ENCODE measurements at regions not wholly inside any gene's neighbourhood (a gene's known extent, or its start where the extent isn't known, plus 50 kb on each side); places are given as distances from the start of the nearest gene placed in this dataset.

DNA sequence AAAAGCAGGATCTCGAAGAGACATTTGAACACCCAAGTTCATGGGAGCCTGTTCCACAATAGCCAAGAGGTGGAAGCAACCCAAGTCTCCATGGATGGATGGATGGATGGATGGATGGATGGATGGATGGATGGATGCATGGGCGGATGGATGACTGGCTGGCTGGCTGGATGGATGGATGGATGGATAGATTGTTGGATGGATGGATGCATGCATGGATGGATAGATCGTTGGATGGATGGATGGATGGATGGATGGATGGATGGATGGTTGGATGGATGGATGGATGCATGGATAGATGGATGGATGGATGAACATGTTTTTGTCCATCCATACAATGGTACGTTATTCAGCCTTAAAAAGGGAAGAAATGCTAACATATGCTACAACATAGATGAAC, 603.4 kb downstream of the BRD1 start:
- no peaks in the 10 kb centered on the region for H3K4me1 ChIP-seq (ENCODE audit: insufficient read depth, poor library complexity, severe bottlenecking)
- no peak overlapping the region for H3K4me3 ChIP-seq (ENCODE audit: severe bottlenecking)
- H3K9me3 ChIP-seq (ENCODE audit: severe bottlenecking) = peaks cover 2% of the 10 kb centered on the region
- no peak overlapping the region for H3K27ac ChIP-seq (ENCODE audit: poor library complexity, severe bottlenecking)
- no peaks in the 10 kb centered on the region for H3K36me3 ChIP-seq (ENCODE audit: low read depth)
- TF ChIP-seq, protein P1, sequence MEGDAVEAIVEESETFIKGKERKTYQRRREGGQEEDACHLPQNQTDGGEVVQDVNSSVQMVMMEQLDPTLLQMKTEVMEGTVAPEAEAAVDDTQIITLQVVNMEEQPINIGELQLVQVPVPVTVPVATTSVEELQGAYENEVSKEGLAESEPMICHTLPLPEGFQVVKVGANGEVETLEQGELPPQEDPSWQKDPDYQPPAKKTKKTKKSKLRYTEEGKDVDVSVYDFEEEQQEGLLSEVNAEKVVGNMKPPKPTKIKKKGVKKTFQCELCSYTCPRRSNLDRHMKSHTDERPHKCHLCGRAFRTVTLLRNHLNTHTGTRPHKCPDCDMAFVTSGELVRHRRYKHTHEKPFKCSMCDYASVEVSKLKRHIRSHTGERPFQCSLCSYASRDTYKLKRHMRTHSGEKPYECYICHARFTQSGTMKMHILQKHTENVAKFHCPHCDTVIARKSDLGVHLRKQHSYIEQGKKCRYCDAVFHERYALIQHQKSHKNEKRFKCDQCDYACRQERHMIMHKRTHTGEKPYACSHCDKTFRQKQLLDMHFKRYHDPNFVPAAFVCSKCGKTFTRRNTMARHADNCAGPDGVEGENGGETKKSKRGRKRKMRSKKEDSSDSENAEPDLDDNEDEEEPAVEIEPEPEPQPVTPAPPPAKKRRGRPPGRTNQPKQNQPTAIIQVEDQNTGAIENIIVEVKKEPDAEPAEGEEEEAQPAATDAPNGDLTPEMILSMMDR (IDR thresholded peaks at IDR 0.05; ENCODE audit: poor library complexity, severe bottlenecking) = no peak
- no peaks in the 10 kb centered on the region for H3K27me3 ChIP-seq (ENCODE audit: insufficient read depth, poor library complexity, severe bottlenecking)
- DNase-seq (ENCODE audit: low spot score) (no peak), ATAC-seq (ENCODE audit: low read depth) (no peak)

DNA sequence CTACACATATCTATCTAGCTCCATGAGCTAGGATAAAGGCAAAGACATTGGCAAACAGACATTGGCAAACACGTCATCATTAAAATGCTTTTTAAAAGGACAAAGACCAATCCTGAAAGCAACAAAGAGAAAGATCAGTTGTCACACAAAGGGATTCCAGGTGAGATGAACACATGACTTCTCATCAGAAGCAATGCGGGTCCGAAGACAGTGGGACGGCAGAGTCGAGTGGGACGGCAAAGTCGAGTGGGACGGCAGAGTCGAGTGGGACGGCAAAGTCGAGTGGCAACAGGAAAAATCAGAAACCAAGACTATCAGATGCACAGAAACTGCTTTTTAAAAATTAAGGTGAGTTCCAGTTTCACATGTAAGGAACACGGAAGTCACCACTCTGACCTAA, 609.5 kb downstream of the BRD1 start:
- Histone ChIP-seq H3K9me3 (ENCODE audit: severe bottlenecking) (no peaks in the 10 kb centered on the region), H3K36me3 (ENCODE audit: low read depth) (no peaks in the 10 kb centered on the region), H3K27me3 (ENCODE audit: insufficient read depth, poor library complexity, severe bottlenecking) (no peaks in the 10 kb centered on the region), H3K27ac (ENCODE audit: poor library complexity, severe bottlenecking) (no peak overlapping the region), H3K4me3 (ENCODE audit: severe bottlenecking) (no peak overlapping the region), H3K4me1 (ENCODE audit: insufficient read depth, poor library complexity, severe bottlenecking) (no peaks in the 10 kb centered on the region)
- TF ChIP-seq, protein P1 (IDR thresholded peaks at IDR 0.05; ENCODE audit: poor library complexity, severe bottlenecking) = no peak
- ATAC-seq (ENCODE audit: low read depth) (no peak), DNase-seq (ENCODE audit: low spot score) (peak; percentile 21)

DNA sequence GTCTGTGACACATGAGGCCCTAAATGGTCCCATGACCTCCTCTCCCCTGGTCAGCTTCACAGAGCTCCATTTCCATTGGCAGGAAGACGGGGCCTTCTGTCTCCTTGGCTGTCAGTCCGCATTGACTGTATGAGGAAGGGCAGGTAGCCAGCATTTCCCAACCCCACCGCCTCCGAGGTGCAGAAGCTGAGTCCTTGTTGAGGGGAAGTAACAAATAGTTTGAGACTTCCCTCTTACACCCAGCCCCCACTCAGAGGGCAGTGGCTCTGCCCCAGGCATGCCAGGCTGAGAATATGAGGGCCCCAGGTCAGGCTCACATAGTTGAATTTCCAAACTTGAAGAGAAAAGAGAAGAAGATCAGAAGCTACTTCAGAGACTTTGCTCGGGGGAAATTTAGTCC, 611.1 kb downstream of the BRD1 start:
- Histone ChIP-seq H3K27me3 (ENCODE audit: insufficient read depth, poor library complexity, severe bottlenecking) (no peaks in the 10 kb centered on the region), H3K4me1 (ENCODE audit: insufficient read depth, poor library complexity, severe bottlenecking) (no peaks in the 10 kb centered on the region)
- no peak for ATAC-seq (ENCODE audit: low read depth)

DNA sequence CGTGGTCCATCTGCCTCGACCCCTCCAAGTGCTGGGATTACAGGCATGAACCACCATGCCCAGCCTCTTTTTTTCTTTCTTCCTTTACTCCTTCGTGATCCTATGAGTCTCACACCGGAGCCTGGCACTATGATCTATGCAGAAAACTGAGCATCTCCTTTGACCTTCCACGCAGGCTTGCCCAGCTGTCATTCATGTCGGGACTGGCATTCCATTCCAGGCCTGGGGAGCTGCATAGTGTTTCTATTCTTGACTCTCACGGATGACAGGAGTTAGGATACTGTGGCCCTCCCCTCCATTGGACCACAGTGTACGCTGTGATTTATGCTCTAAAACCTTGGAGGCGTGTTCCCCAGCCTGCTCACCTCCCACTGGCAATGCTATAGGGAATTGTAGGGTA, 611.8 kb downstream of the BRD1 start:
- Histone ChIP-seq H3K4me1 (ENCODE audit: insufficient read depth, poor library complexity, severe bottlenecking) (no peaks in the 10 kb centered on the region), H3K27ac (ENCODE audit: poor library complexity, severe bottlenecking) (no peak overlapping the region), H3K9me3 (ENCODE audit: severe bottlenecking) (peaks cover 2% of the 10 kb centered on the region), H3K36me3 (ENCODE audit: low read depth) (no peaks in the 10 kb centered on the region), H3K4me3 (ENCODE audit: severe bottlenecking) (no peak overlapping the region), H3K27me3 (ENCODE audit: insufficient read depth, poor library complexity, severe bottlenecking) (no peaks in the 10 kb centered on the region)
- TF ChIP-seq, protein P1 (IDR thresholded peaks at IDR 0.05; ENCODE audit: poor library complexity, severe bottlenecking) = no peak
- DNase-seq (ENCODE audit: low spot score) (no peak), ATAC-seq (ENCODE audit: low read depth) (no peak)

More for the DNA sequence above, 611.1 kb downstream of the BRD1 start:
- Histone ChIP-seq H3K9me3 (ENCODE audit: severe bottlenecking) (peaks cover 2% of the 10 kb centered on the region), H3K36me3 (ENCODE audit: low read depth) (no peaks in the 10 kb centered on the region), H3K27ac (ENCODE audit: poor library complexity, severe bottlenecking) (no peak overlapping the region), H3K4me3 (ENCODE audit: severe bottlenecking) (no peak overlapping the region)
- TF ChIP-seq, protein P1 (IDR thresholded peaks at IDR 0.05; ENCODE audit: poor library complexity, severe bottlenecking) = no peak
- DNase-seq (ENCODE audit: low spot score) = peak; percentile 15

DNA sequence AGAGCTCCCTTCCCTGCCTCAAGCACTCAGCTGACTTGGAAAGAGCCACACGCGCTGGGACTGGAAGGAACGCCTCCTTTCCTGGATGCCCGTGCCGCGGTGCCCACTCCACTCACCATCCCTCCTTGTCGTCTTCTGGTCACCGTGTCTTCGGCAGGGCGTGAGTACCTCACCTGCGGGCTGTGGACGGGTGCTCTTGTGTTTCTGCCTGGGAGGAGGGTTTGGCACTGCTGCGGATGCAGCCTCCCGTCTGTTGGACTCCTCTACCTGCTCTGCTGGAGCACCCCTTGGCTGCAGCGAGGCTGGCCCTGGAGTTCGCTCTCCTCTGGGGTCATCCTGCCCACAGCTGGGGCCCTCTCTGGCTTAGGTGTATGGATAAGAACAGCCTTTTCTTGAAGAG, 612.7 kb downstream of the BRD1 start:
- no peaks in the 10 kb centered on the region for H3K36me3 ChIP-seq (ENCODE audit: low read depth)
- no peak overlapping the region for H3K4me3 ChIP-seq (ENCODE audit: severe bottlenecking)
- H3K9me3 ChIP-seq (ENCODE audit: severe bottlenecking) = peaks cover 2% of the 10 kb centered on the region
- H3K27me3 ChIP-seq (ENCODE audit: insufficient read depth, poor library complexity, severe bottlenecking) = no peaks in the 10 kb centered on the region
- no peaks in the 10 kb centered on the region for H3K4me1 ChIP-seq (ENCODE audit: insufficient read depth, poor library complexity, severe bottlenecking)
- H3K27ac ChIP-seq (ENCODE audit: poor library complexity, severe bottlenecking) = no peak overlapping the region
- TF ChIP-seq, protein P1 (IDR thresholded peaks at IDR 0.05; ENCODE audit: poor library complexity, severe bottlenecking) = no peak
- ATAC-seq (ENCODE audit: low read depth) (no peak), DNase-seq (ENCODE audit: low spot score) (no peak)
